HFF-Myc (cell line): ENCODE measurements at regions not wholly inside any gene's neighbourhood (a gene's known extent, or its start where the extent isn't known, plus 50 kb on each side); places are given as distances from the start of the nearest gene placed in this dataset.

Experiments used
- DNase-seq: peaks from one replicate; pipeline ENCODE4 v3.0.0-alpha.2; 2011; ENCODE audit warnings: low read depth; ENCODE audit errors: extremely low read depth
- H3K4me3 ChIP-seq: replicated peaks from 2 replicates; pipeline ENCODE4 v1.5.1; 2011; ENCODE audit warnings: low read depth, mild to moderate bottlenecking, control low read depth, low read length
- CTCF ChIP-seq: IDR thresholded peaks from 2 replicates; pipeline ENCODE4 v1.5.1; 2012; ENCODE audit warnings: mild to moderate bottlenecking, low read depth, low read length, control low read depth; ENCODE audit errors: missing control alignments

GRCh38 chr2:2768476-2768875 is 437.4 kb upstream of the MYT1L start:
- no peak for TF ChIP-seq CTCF
- H3K4me3 ChIP-seq: no peak overlapping the region
- no peak for DNase-seq

GRCh38 chr2:2767837-2768236 is 436.8 kb upstream of the MYT1L start:
- DNase-seq: no peak
- H3K4me3 ChIP-seq: no peak overlapping the region
- TF ChIP-seq CTCF: no peak

- H3K4me3 ChIP-seq: no peak overlapping the region
- no peak for TF ChIP-seq CTCF
- DNase-seq: no peak
These were observed 434.9 kb upstream of the MYT1L start for GRCh38 chr2:2765839-2766495.

- TF ChIP-seq CTCF: no peak
- no peak for DNase-seq
- H3K4me3 ChIP-seq: no peak overlapping the region
These were observed 434.2 kb upstream of the MYT1L start for GRCh38 chr2:2765176-2765800.

GRCh38 chr2:2764739-2765138 is 433.7 kb upstream of the MYT1L start:
- DNase-seq: no peak
- H3K4me3 ChIP-seq: no peak overlapping the region
- TF ChIP-seq CTCF: no peak

GRCh38 chr2:2764001-2764355 is 432.9 kb upstream of the MYT1L start:
- DNase-seq: no peak
- no peak for TF ChIP-seq CTCF
- H3K4me3 ChIP-seq: no peak overlapping the region
